ENCODE measurements at regions not wholly inside any gene's neighbourhood (a gene's known extent, or its start where the extent isn't known, plus 50 kb on each side); places are given as distances from the start of the nearest gene placed in this dataset.
A peak's percentile ranks its signal among the peaks of the same experiment; 100 is the strongest.

- DNase-seq (ENCODE audit: low spot score) (no peak), FAIRE-seq (no peak)
These were observed 771.5 kb upstream of the ADGRL2 start for GRCh38 chr1:81029266-81029665.

- no peak for DNase-seq (ENCODE audit: low spot score)
- no peak for FAIRE-seq
These were observed 777.5 kb upstream of the ADGRL2 start for GRCh38 chr1:81023187-81023724.

- FAIRE-seq (no peak), DNase-seq (ENCODE audit: low spot score) (no peak)
These were observed 779.6 kb upstream of the ADGRL2 start for GRCh38 chr1:81021134-81021533.

GRCh38 chr1:81020506-81020905, 780.2 kb upstream of the ADGRL2 start:
- FAIRE-seq (no peak), DNase-seq (ENCODE audit: low spot score) (no peak)

GRCh38 chr1:81010126-81010525, 790.6 kb upstream of the ADGRL2 start:
- DNase-seq (ENCODE audit: low spot score) = no peak
- FAIRE-seq = no peak

- no peak for FAIRE-seq
- DNase-seq (ENCODE audit: low spot score) = no peak
These were observed 792.4 kb upstream of the ADGRL2 start for GRCh38 chr1:81008293-81008692.

- FAIRE-seq (no peak), DNase-seq (ENCODE audit: low spot score) (no peak)
These were observed 793.7 kb upstream of the ADGRL2 start for GRCh38 chr1:81007024-81007423.

GRCh38 chr1:81006502-81006901, 794.2 kb upstream of the ADGRL2 start:
- FAIRE-seq = no peak
- DNase-seq (ENCODE audit: low spot score) = no peak

- DNase-seq (ENCODE audit: low spot score) = no peak
- FAIRE-seq = no peak
These were observed 796.7 kb upstream of the ADGRL2 start for GRCh38 chr1:81004011-81004410.

GRCh38 chr1:80994934-80995333, 805.8 kb upstream of the ADGRL2 start:
- DNase-seq (ENCODE audit: low spot score) (peak; percentile 7), FAIRE-seq (no peak)

GRCh38 chr1:80994038-80994437, 806.7 kb upstream of the ADGRL2 start:
- FAIRE-seq (no peak), DNase-seq (ENCODE audit: low spot score) (no peak)

GRCh38 chr1:80993154-80993980, 807.4 kb upstream of the ADGRL2 start:
- no peak for FAIRE-seq
- no peak for DNase-seq (ENCODE audit: low spot score)

- DNase-seq (ENCODE audit: low spot score) = no peak
- FAIRE-seq = no peak
These were observed 811.3 kb upstream of the ADGRL2 start for GRCh38 chr1:80989455-80989854.

GRCh38 chr1:80988926-80989325, 811.8 kb upstream of the ADGRL2 start:
- FAIRE-seq = no peak
- no peak for DNase-seq (ENCODE audit: low spot score)

GRCh38 chr1:80987824-80988223, 812.9 kb upstream of the ADGRL2 start:
- FAIRE-seq = no peak
- no peak for DNase-seq (ENCODE audit: low spot score)

GRCh38 chr1:80987106-80987505, 813.6 kb upstream of the ADGRL2 start:
- DNase-seq (ENCODE audit: low spot score) (no peak), FAIRE-seq (no peak)

- DNase-seq (ENCODE audit: low spot score) (no peak), FAIRE-seq (no peak)
These were observed 817.9 kb upstream of the ADGRL2 start for GRCh38 chr1:80982831-80983230.

- no peak for DNase-seq (ENCODE audit: low spot score)
- no peak for FAIRE-seq
These were observed 827.6 kb upstream of the ADGRL2 start for GRCh38 chr1:80973101-80973500.

- no peak for DNase-seq (ENCODE audit: low spot score)
- FAIRE-seq = no peak
These were observed 834.5 kb upstream of the ADGRL2 start for GRCh38 chr1:80966266-80966665.

GRCh38 chr1:80962564-80962963, 838.2 kb upstream of the ADGRL2 start:
- FAIRE-seq (no peak), DNase-seq (ENCODE audit: low spot score) (no peak)

- FAIRE-seq = no peak
- no peak for DNase-seq (ENCODE audit: low spot score)
These were observed 839.1 kb upstream of the ADGRL2 start for GRCh38 chr1:80961464-80962190.

- no peak for FAIRE-seq
These were observed 867.4 kb upstream of the ADGRL2 start for GRCh38 chr1:80933346-80933745.

GRCh38 chr1:80931178-80931577, 869.6 kb upstream of the ADGRL2 start:
- DNase-seq (ENCODE audit: low spot score) (no peak), FAIRE-seq (no peak)

More at GRCh38 chr1:80933346-80933745, 867.4 kb upstream of the ADGRL2 start:
- DNase-seq (ENCODE audit: low spot score) = no peak

All from urothelium cell line (cell line).